ENCODE measurements at regions not wholly inside any gene's neighbourhood (a gene's known extent, or its start where the extent isn't known, plus 50 kb on each side); places are given as distances from the start of the nearest gene placed in this dataset.

DNA sequence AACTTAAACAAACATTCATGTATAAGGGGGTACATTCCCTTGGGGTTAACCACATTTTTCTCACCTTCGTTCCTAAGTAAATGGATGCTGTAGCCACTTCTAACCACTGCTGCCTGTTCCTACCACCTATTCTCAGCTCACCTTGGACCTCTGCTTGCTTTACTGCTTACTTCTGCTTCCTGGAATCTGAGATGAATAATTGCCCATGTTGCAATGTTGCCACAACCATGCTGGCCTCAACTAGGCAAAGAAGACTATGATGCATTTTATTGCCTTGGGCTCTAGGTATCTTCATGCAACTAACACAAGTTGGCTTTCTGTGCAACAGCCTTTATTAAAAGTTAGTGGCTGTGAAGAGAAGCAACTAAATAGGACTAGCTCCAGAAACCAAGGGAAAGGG, 106.3 kb upstream of the TCF4 start (continued):
- TF ChIP-seq SIN3A (conservative IDR thresholded peaks at IDR 0.05 in 1 of 2, IDR thresholded peaks at IDR 0.05 in 1 of 2; ENCODE audit: low read depth in 1 of 2, low read length in 2 of 2) = no peak
- no peak for TF ChIP-seq NRF1 (IDR thresholded peaks at IDR 0.05; ENCODE audit: low read depth, low read length)
- TF ChIP-seq KDM1A (IDR thresholded peaks at IDR 0.05; ENCODE audit: borderline replicate concordance, low read length) = no peak
- TF ChIP-seq RNF2 (IDR thresholded peaks at IDR 0.05; ENCODE audit: borderline replicate concordance, low read depth, low read length, missing control alignments, poor library complexity, severe bottlenecking) = no peak

All from H1 (cell line).